Kidney (tissue), 13 donors: ENCODE measurements at regions not wholly inside any gene's neighbourhood (a gene's known extent, or its start where the extent isn't known, plus 50 kb on each side); places are given as distances from the start of the nearest gene placed in this dataset.
A peak's percentile ranks its signal among the peaks of the same experiment; 100 is the strongest.

ENCODE experiments used
- DNase-seq, 5 donors: peaks; one replicate each; pipeline ENCODE4 v3.0.0-alpha.2; 2013 to 2020
- FAIRE-seq: peaks from 2 replicates; lab custom pipeline; 2012; peaks lifted over from hg19 to GRCh38; lab: Jason Lieb, UNC
- H3K27ac ChIP-seq, 2 donors: one replicate each; pipeline ENCODE4 v1.7.0; 2013; ENCODE audit warnings: low read depth in 2 of 2, low read length in 2 of 2, inconsistent platforms in 1 of 2
- H3K27me3 ChIP-seq: one replicate; pipeline ENCODE4 v1.7.1; 2013; ENCODE audit warnings: low read length, inconsistent platforms; ENCODE audit not compliant: control insufficient read depth, insufficient read depth
- H3K36me3 ChIP-seq, 3 donors: one replicate each; pipeline versions ENCODE4 v1.7.0 to v1.7.1; 2013; ENCODE audit warnings: low read length in 3 of 3, control low read depth in 1 of 3, inconsistent platforms in 1 of 3; ENCODE audit not compliant: insufficient read depth in 3 of 3, control insufficient read depth in 2 of 3
- H3K4me1 ChIP-seq, 3 donors: one replicate each; pipeline versions ENCODE4 v1.7.0 to v1.7.1; 2013; ENCODE audit warnings: low read length in 3 of 3, inconsistent platforms in 1 of 3, low read depth in 1 of 3; ENCODE audit not compliant: control insufficient read depth in 2 of 3, insufficient read depth in 2 of 3
- H3K4me3 ChIP-seq, 3 donors: one replicate each; pipeline versions ENCODE4 v1.7.0 to v1.8.1; 2013; ENCODE audit warnings: low read length in 3 of 3, control low read depth in 1 of 3, inconsistent platforms in 1 of 3
- H3K9ac ChIP-seq, 3 donors: one replicate each; pipeline versions ENCODE4 v1.7.0 to v1.7.1; 2013; ENCODE audit warnings: low read length in 3 of 3, control low read depth in 1 of 3, inconsistent platforms in 1 of 3
- H3K9me3 ChIP-seq, 3 donors: one replicate each; pipeline versions ENCODE4 v1.7.0 to v1.7.1; 2013; ENCODE audit warnings: low read length in 3 of 3, control low read depth in 1 of 3, inconsistent platforms in 1 of 3; ENCODE audit not compliant: control insufficient read depth in 2 of 3, insufficient read depth in 1 of 3
- CTCF ChIP-seq: IDR thresholded peaks from 3 replicates; pipeline ENCODE4 v1.5.1; 2012; ENCODE audit warnings: mild to moderate bottlenecking, moderate library complexity, borderline replicate concordance; ENCODE audit not compliant: insufficient read depth; ENCODE audit errors: extremely low read depth
- intact Hi-C: fragments of 100-400 bp; cut with DNase I; formaldehyde crosslinking; loops from one replicate; pipeline ENCODE4 v1.11.1; 2022
- donor health status: control.
- donor health status: control.
- donor health status: control.
- donor health status: control.
- donor health status: control.
- donor health status: DM: yes; HTN: yes; CAD: no.
- donor health status: Normal renal cell carcinoma (clear cell type).

- FAIRE-seq: no peak
- H3K36me3 ChIP-seq: no peaks in the 10 kb centered on the region
- H3K27ac ChIP-seq: no peak overlapping the region
- TF ChIP-seq CTCF: no peak
- H3K27me3 ChIP-seq: no peaks in the 10 kb centered on the region
- intact Hi-C loops: no loop called here
- no peak overlapping the region for H3K9ac ChIP-seq
- no peaks in the 10 kb centered on the region for H3K9me3 ChIP-seq
- DNase-seq: peak; percentile 63 to 85 (median 79)
- peaks cover 0 to 3% (median 0%) of the 10 kb centered on the region in 3 donors for H3K4me1 ChIP-seq
- no peak overlapping the region for H3K4me3 ChIP-seq
Observed at GRCh38 chr10:81696609-81697388, 178.2 kb upstream of the NRG3 start.

GRCh38 chr10:81704596-81704995 is 170.4 kb upstream of the NRG3 start:
- no peak overlapping the region for H3K4me3 ChIP-seq
- no peak for TF ChIP-seq CTCF
- H3K27ac ChIP-seq: no peak overlapping the region
- no peak for FAIRE-seq
- H3K27me3 ChIP-seq: no peaks in the 10 kb centered on the region
- no peak for DNase-seq
- intact Hi-C loops: no loop called here
- H3K4me1 ChIP-seq: no peaks in the 10 kb centered on the region
- no peaks in the 10 kb centered on the region for H3K9me3 ChIP-seq
- H3K9ac ChIP-seq: no peak overlapping the region
- no peaks in the 10 kb centered on the region for H3K36me3 ChIP-seq

GRCh38 chr10:81708416-81708815 is 166.6 kb upstream of the NRG3 start:
- FAIRE-seq: no peak
- DNase-seq: peak in 1 of 5 donors; percentile 26
- intact Hi-C loops: no loop called here

More at GRCh38 chr10:81708416-81708815, 166.6 kb upstream of the NRG3 start:
- Histone ChIP-seq H3K27ac (no peak overlapping the region), H3K4me1 (no peaks in the 10 kb centered on the region), H3K9me3 (no peaks in the 10 kb centered on the region), H3K9ac (no peak overlapping the region), H3K36me3 (no peaks in the 10 kb centered on the region), H3K27me3 (no peaks in the 10 kb centered on the region), H3K4me3 (no peak overlapping the region)
- no peak for TF ChIP-seq CTCF
